Calu3 (cell line): ENCODE measurements at regions not wholly inside any gene's neighbourhood (a gene's known extent, or its start where the extent isn't known, plus 50 kb on each side); places are given as distances from the start of the nearest gene placed in this dataset.

Experiments used
- BruUV-seq: library from RNA; stranded (reverse); fragments of 400-500 nt; replicated peaks from 2 replicates; lab custom pipeline; 2021; lab: Mats Ljungman, UMichigan
- CTCF ChIA-PET: fragments of 300-600 bp; sonication (Branson Sonifier 250); formaldehyde crosslinking; loops from one replicate; lab custom pipeline; 2022; ENCODE audit warnings: antibody characterized with exemption; lab: Charles Lee
- DNase-seq: peaks from one replicate; pipeline ENCODE4 v3.0.0; 2022
- H3K27ac Mint-ChIP-seq: one replicate; pipeline ENCODE4 v1.8.0; 2022; ENCODE audit warnings: mixed read lengths; ENCODE audit not compliant: unreplicated experiment
- H3K27me3 Mint-ChIP-seq: one replicate; pipeline ENCODE4 v1.8.0; 2022; ENCODE audit warnings: mixed read lengths; ENCODE audit not compliant: unreplicated experiment
- H3K36me3 Mint-ChIP-seq: one replicate; pipeline ENCODE4 v1.8.0; 2022; ENCODE audit warnings: mild to moderate bottlenecking, moderate library complexity, mixed read lengths; ENCODE audit not compliant: insufficient read depth, unreplicated experiment
- H3K4me1 Mint-ChIP-seq: one replicate; pipeline ENCODE4 v1.8.0; 2022; ENCODE audit warnings: mild to moderate bottlenecking, low read depth, mixed read lengths; ENCODE audit not compliant: unreplicated experiment
- H3K4me3 Mint-ChIP-seq: one replicate; pipeline ENCODE4 v1.8.0; 2022; ENCODE audit warnings: mild to moderate bottlenecking, low read depth, moderate library complexity, mixed read lengths; ENCODE audit not compliant: unreplicated experiment
- H3K9me3 Mint-ChIP-seq: one replicate; pipeline ENCODE4 v1.8.0; 2022; ENCODE audit warnings: low read depth, mixed read lengths; ENCODE audit not compliant: unreplicated experiment
- CTCF ChIP-seq: fragments of 200-600 bp; IDR thresholded peaks from one replicate; pipeline ENCODE4 v1.8.0; 2022; ENCODE audit warnings: antibody characterized with exemption; ENCODE audit not compliant: unreplicated experiment
- intact Hi-C: fragments of 100-400 bp; cut with micrococcal nuclease; formaldehyde crosslinking; loops from one replicate; pipeline ENCODE4 v1.10.0; 2022; ENCODE audit not compliant: unreplicated experiment

- Mint-ChIP-seq H3K27ac (no peak overlapping the region), H3K36me3 (no peaks in the 10 kb centered on the region), H3K27me3 (no peaks in the 10 kb centered on the region), H3K9me3 (no peaks in the 10 kb centered on the region), H3K4me3 (no peak overlapping the region), H3K4me1 (peaks cover 13% of the 10 kb centered on the region)
- intact Hi-C loops = no loop called here
- DNase-seq = no peak
- no TSS peak for BruUV-seq
- CTCF ChIA-PET = no interaction called here
- TF ChIP-seq CTCF = no peak
Observed at GRCh38 chr9:28810388-28811075, 1237.3 kb upstream of the C9orf72 start.

- CTCF ChIA-PET = no interaction called here
- no peak overlapping the region for H3K27ac Mint-ChIP-seq
- no peaks in the 10 kb centered on the region for H3K36me3 Mint-ChIP-seq
- TF ChIP-seq CTCF = no peak
- intact Hi-C loops = no loop called here
- no peak for DNase-seq
- no TSS peak for BruUV-seq
- no peaks in the 10 kb centered on the region for H3K27me3 Mint-ChIP-seq
- H3K4me1 Mint-ChIP-seq = no peaks in the 10 kb centered on the region
- peaks cover 3% of the 10 kb centered on the region for H3K9me3 Mint-ChIP-seq
- H3K4me3 Mint-ChIP-seq = no peak overlapping the region
Observed at GRCh38 chr9:28820741-28821140, 1247.5 kb upstream of the C9orf72 start.

GRCh38 chr9:28821240-28821639 is 1248.0 kb upstream of the C9orf72 start:
- no TSS peak for BruUV-seq
- intact Hi-C loops = no loop called here
- no peak overlapping the region for H3K27ac Mint-ChIP-seq
- CTCF ChIA-PET = interaction anchor here (0.6 kb wide), 1 partner anchor 1082 kb away, joined by 3 read pairs; no protein-coding TSS in a partner anchor
- no peaks in the 10 kb centered on the region for H3K27me3 Mint-ChIP-seq
- no peaks in the 10 kb centered on the region for H3K4me1 Mint-ChIP-seq
- H3K4me3 Mint-ChIP-seq = no peak overlapping the region
- DNase-seq = no peak
- H3K36me3 Mint-ChIP-seq = no peaks in the 10 kb centered on the region
- TF ChIP-seq CTCF = no peak
- H3K9me3 Mint-ChIP-seq = peaks cover 3% of the 10 kb centered on the region

GRCh38 chr9:28824432-28824963 is 1251.2 kb upstream of the C9orf72 start:
- intact Hi-C loops = no loop called here
- Mint-ChIP-seq H3K27me3 (no peaks in the 10 kb centered on the region), H3K4me1 (no peaks in the 10 kb centered on the region), H3K9me3 (no peaks in the 10 kb centered on the region), H3K36me3 (no peaks in the 10 kb centered on the region), H3K27ac (no peak overlapping the region), H3K4me3 (no peak overlapping the region)
- no peak for TF ChIP-seq CTCF
- CTCF ChIA-PET = no interaction called here
- no TSS peak for BruUV-seq
- DNase-seq = no peak
